Endothelial cell of umbilical vein (primary cell): ENCODE measurements at regions not wholly inside any gene's neighbourhood (a gene's known extent, or its start where the extent isn't known, plus 50 kb on each side); places are given as distances from the start of the nearest gene placed in this dataset.

ENCODE experiments used
- BruUV-seq: library from RNA; stranded (reverse); fragments of 400-500 nt; replicated peaks from 2 replicates; lab custom pipeline; 2021; lab: Mats Ljungman, UMichigan
- CTCF ChIA-PET: fragments of 300-600, 350-600 bp; sonication (Branson Sonifier 250); formaldehyde crosslinking; loops from one replicate; lab custom pipeline; 2021; ENCODE audit warnings: antibody characterized with exemption, inconsistent platforms; lab: Charles Lee
- POLR2A ChIA-PET: fragments of 300-600, 350-600 bp; sonication (Branson Sonifier 250); formaldehyde crosslinking; loops from one replicate; lab custom pipeline; 2021; ENCODE audit warnings: antibody characterized with exemption, inconsistent platforms; lab: Charles Lee
- DNase-seq: peaks from one replicate; pipeline ENCODE4 v3.0.0-alpha.2; 2011; ENCODE audit warnings: low read depth, low spot score
- FAIRE-seq: peaks from 2 replicates; lab custom pipeline; 2011; peaks lifted over from hg19 to GRCh38; lab: Jason Lieb, UNC
- H2AFZ ChIP-seq: 2 replicates; pipeline ENCODE4 v1.6.0; 2012; ENCODE audit warnings: low read depth, low read length, control low read depth, inconsistent platforms
- H3K27ac ChIP-seq: 2 replicates; pipeline ENCODE4 v1.5.1; 2011; ENCODE audit warnings: low read depth, mild to moderate bottlenecking, control low read depth, low read length, moderate library complexity; ENCODE audit not compliant: insufficient read depth
- H3K27me3 ChIP-seq, 2 experiments: 2 replicates each; pipeline versions ENCODE4 v1.6.0 to v1.6.1; 2011; ENCODE audit warnings: low read length in 2 of 2, mixed read lengths in 1 of 2; ENCODE audit not compliant: control insufficient read depth in 2 of 2, insufficient read depth in 2 of 2
- H3K36me3 ChIP-seq, 2 experiments: 2 replicates in 1 of 2; 3 replicates in 1 of 2; pipeline ENCODE4 v1.5.1; 2011; ENCODE audit warnings: low read length in 2 of 2, mild to moderate bottlenecking in 1 of 2, moderate library complexity in 1 of 2; ENCODE audit not compliant: control insufficient read depth in 2 of 2, insufficient read depth in 2 of 2; ENCODE audit errors: extremely low read depth in 1 of 2
- H3K4me1 ChIP-seq: 3 replicates; pipeline ENCODE4 v1.5.1; 2011; ENCODE audit warnings: mild to moderate bottlenecking, low read length; ENCODE audit not compliant: control insufficient read depth, insufficient read depth; ENCODE audit errors: extremely low read depth
- H3K4me2 ChIP-seq: 2 replicates; pipeline ENCODE4 v1.6.1; 2011; ENCODE audit warnings: low read length, control low read depth, mixed read lengths; ENCODE audit not compliant: insufficient read depth
- H3K4me3 ChIP-seq, 3 experiments: fragments of 200-600 bp in 1 of 3; sonication (generic), shearing (Covaris generic) in 1 of 3; replicated peaks in 1 of 3; 2 replicates each; pipeline ENCODE4 v1.5.1; 2011 to 2016; ENCODE audit warnings: control low read depth in 3 of 3, low read length in 3 of 3, mild to moderate bottlenecking in 2 of 3, inconsistent platforms in 1 of 3, low read depth in 1 of 3, moderate library complexity in 1 of 3; ENCODE audit not compliant: insufficient read depth in 1 of 3
- H3K79me2 ChIP-seq: 2 replicates; pipeline ENCODE4 v1.6.0; 2012; ENCODE audit warnings: low read length, inconsistent platforms; ENCODE audit not compliant: control insufficient read depth, insufficient read depth
- H3K9ac ChIP-seq: replicated peaks from 2 replicates; pipeline ENCODE3; 2011; ENCODE audit warnings: low read length, control low read depth; ENCODE audit not compliant: insufficient read depth; ENCODE audit errors: extremely low read depth
- H3K9me1 ChIP-seq: replicated peaks from 3 replicates; pipeline ENCODE4 v1.6.0; 2011; ENCODE audit warnings: mild to moderate bottlenecking, low read length; ENCODE audit not compliant: control insufficient read depth, insufficient read depth; ENCODE audit errors: extremely low read depth
- H3K9me3 ChIP-seq: replicated peaks from 2 replicates; pipeline ENCODE4 v1.5.1; 2012; ENCODE audit warnings: low read length, inconsistent platforms; ENCODE audit not compliant: control insufficient read depth, insufficient read depth
- H4K20me1 ChIP-seq: replicated peaks from 2 replicates; pipeline ENCODE3; 2011; ENCODE audit warnings: mild to moderate bottlenecking, low read length; ENCODE audit not compliant: control insufficient read depth, insufficient read depth; ENCODE audit errors: extremely low read depth
- CTCF ChIP-seq, 2 donors: IDR thresholded peaks; 1 replicate in 1 of 2; 2 replicates in 1 of 2; pipeline ENCODE4 v1.5.1; 2011; ENCODE audit warnings: low read length in 2 of 2, mild to moderate bottlenecking in 2 of 2, moderate library complexity in 2 of 2, control low read depth in 1 of 2, inconsistent platforms in 1 of 2, low read depth in 1 of 2; ENCODE audit not compliant: insufficient read depth in 1 of 2; ENCODE audit errors: extremely low read depth in 1 of 2
- EZH2 ChIP-seq: IDR thresholded peaks from 2 replicates; pipeline ENCODE4 v1.6.1; 2012; ENCODE audit warnings: borderline replicate concordance, low read depth, mild to moderate bottlenecking, moderate library complexity, low read length, inconsistent platforms; ENCODE audit not compliant: severe bottlenecking
- FOS ChIP-seq: IDR thresholded peaks from 2 replicates; pipeline ENCODE4 v1.6.1; 2011; ENCODE audit warnings: mild to moderate bottlenecking, low read length, moderate library complexity, borderline replicate concordance; ENCODE audit not compliant: insufficient read depth
- GATA2 ChIP-seq: IDR thresholded peaks from 2 replicates; pipeline ENCODE4 v1.7.0; 2011; ENCODE audit warnings: low read depth, mild to moderate bottlenecking, moderate library complexity, mixed read lengths, low read length; ENCODE audit not compliant: insufficient read length, insufficient read depth
- JUN ChIP-seq: IDR thresholded peaks from 2 replicates; pipeline ENCODE4 v1.6.1; 2011; ENCODE audit warnings: borderline replicate concordance, low read depth; ENCODE audit not compliant: insufficient read length, insufficient read depth
- MYC ChIP-seq: IDR thresholded peaks from one replicate; pipeline ENCODE4 v1.6.1; 2011; ENCODE audit warnings: mild to moderate bottlenecking, low read depth, low read length
- POLR2A ChIP-seq: IDR thresholded peaks from 2 replicates; pipeline ENCODE4 v1.6.1; 2012; ENCODE audit warnings: low read depth, mild to moderate bottlenecking, control low read depth, low read length
- POLR2AphosphoS5 ChIP-seq: IDR thresholded peaks from 2 replicates; pipeline ENCODE4 v1.6.1; 2012; ENCODE audit warnings: low read depth, mild to moderate bottlenecking, control low read depth, low read length, moderate library complexity; ENCODE audit not compliant: insufficient read depth
- dilution Hi-C: fragments of 300-500 bp; cut with MboI; formaldehyde crosslinking; loops from one replicate; pipeline ENCODE4 v1.15.0; 2019; ENCODE audit warnings: low sequenced_read_pairs; ENCODE audit not compliant: extremely low pct_ligation_motif_present
- intact Hi-C: fragments of 100-400 bp; cut with micrococcal nuclease; formaldehyde crosslinking; loops from one replicate; pipeline ENCODE4 v1.10.0; 2022
- TF ChIP-seq, protein P1 (sequence below): IDR thresholded peaks from 2 replicates; pipeline ENCODE4 v1.6.1; 2011; ENCODE audit not compliant: insufficient read depth, insufficient read length

DNA sequence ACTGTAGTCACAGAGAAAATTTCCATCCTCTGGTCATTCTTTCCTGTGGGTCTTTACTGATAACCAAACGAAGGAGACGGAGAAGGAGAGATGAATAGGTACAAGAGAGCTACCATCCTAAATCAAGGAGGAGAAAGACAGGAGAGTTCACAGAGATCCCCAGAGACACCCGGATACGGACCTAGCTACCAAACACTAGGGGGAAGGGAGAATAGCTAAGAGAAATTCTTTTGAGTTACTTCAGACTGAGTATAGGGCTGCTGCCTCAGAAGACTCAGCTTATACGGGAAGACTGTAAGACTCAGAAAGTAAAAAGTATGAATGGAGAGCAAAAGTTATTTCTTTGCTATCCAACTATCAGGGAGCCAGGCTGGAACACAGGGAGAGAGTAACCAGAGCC, 572.1 kb downstream of the C4orf33 start:
- Histone ChIP-seq H3K4me1 (no peaks in the 10 kb centered on the region), H4K20me1 (no peaks in the 10 kb centered on the region), H3K4me2 (no peak overlapping the region), H3K4me3 (no peak overlapping the region), H3K9me3 (no peaks in the 10 kb centered on the region), H3K36me3 (no peaks in the 10 kb centered on the region), H3K79me2 (no peaks in the 10 kb centered on the region), H3K9me1 (no peaks in the 10 kb centered on the region), H3K9ac (no peak overlapping the region), H3K27me3 (no peaks in the 10 kb centered on the region), H3K27ac (no peak overlapping the region), H2AFZ (no peak overlapping the region)
- DNase-seq (no peak), FAIRE-seq (no peak)
- intact Hi-C loops = no loop called here
- BruUV-seq = no TSS peak
- CTCF ChIA-PET = interaction anchor here (1.2 to 1.6 kb wide), 2 partner anchors 27 to 306 kb away, joined by 4 to 6 read pairs; no protein-coding TSS in a partner anchor
- TF ChIP-seq CTCF (IDR thresholded peaks at IDR 0.05; ENCODE audit: extremely low read depth in 1 of 2, insufficient read depth in 1 of 2, low read depth in 1 of 2, low read length in 2 of 2) (no peak), JUN (no peak), EZH2 (no peak), MYC (no peak), POLR2A (no peak), FOS (no peak), GATA2 (no peak), POLR2AphosphoS5 (no peak)
- TF ChIP-seq, protein P1, sequence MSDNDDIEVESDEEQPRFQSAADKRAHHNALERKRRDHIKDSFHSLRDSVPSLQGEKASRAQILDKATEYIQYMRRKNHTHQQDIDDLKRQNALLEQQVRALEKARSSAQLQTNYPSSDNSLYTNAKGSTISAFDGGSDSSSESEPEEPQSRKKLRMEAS = no peak
- dilution Hi-C loops = no loop called here
- POLR2A ChIA-PET = no interaction called here
